PC-9 (cell line): ENCODE measurements at regions not wholly inside any gene's neighbourhood (a gene's known extent, or its start where the extent isn't known, plus 50 kb on each side); places are given as distances from the start of the nearest gene placed in this dataset.

Experiments used
- BruUV-seq: library from RNA; stranded (reverse); fragments of 400-500 nt; replicated peaks from 2 replicates; lab custom pipeline; 2021; lab: Mats Ljungman, UMichigan
- CTCF ChIA-PET: fragments of 300-600 bp; sonication (Branson Sonifier 250); formaldehyde crosslinking; loops from one replicate; lab custom pipeline; 2022; ENCODE audit warnings: antibody characterized with exemption; lab: Charles Lee
- POLR2A ChIA-PET: fragments of 300-600 bp; sonication (Branson Sonifier 250); formaldehyde crosslinking; loops from one replicate; lab custom pipeline; 2022; ENCODE audit warnings: antibody characterized with exemption; ENCODE audit not compliant: unreplicated experiment; lab: Charles Lee
- DNase-seq, 2 experiments: peaks; one replicate each; pipeline versions ENCODE4 v3.0.0 to v3.0.0-alpha.2; 2015 to 2022; ENCODE audit warnings: mixed read lengths in 1 of 2
- H2AFZ ChIP-seq: fragments of 200-600 bp; sonication (generic); 2 replicates; pipeline ENCODE4 v1.8.1; 2017; ENCODE audit warnings: antibody characterized with exemption
- H3F3A ChIP-seq: fragments of 200-600 bp; sonication (generic); 2 replicates; pipeline ENCODE4 v1.8.1; 2017; ENCODE audit warnings: antibody characterized with exemption, mild to moderate bottlenecking, low read depth; ENCODE audit not compliant: insufficient read depth
- H3K27ac ChIP-seq: fragments of 200-600 bp; sonication (generic); 2 replicates; pipeline ENCODE4 v1.6.1; 2016; ENCODE audit warnings: mixed run types
- H3K27me3 ChIP-seq: fragments of 200-600 bp; sonication (generic); 2 replicates; pipeline ENCODE4 v1.6.1; 2016; ENCODE audit warnings: low read depth, mixed run types; ENCODE audit not compliant: insufficient read depth
- H3K36me3 ChIP-seq: fragments of 200-600 bp; sonication (generic); 2 replicates; pipeline ENCODE4 v1.6.1; 2016; ENCODE audit warnings: low read depth, mixed run types
- H3K4me1 ChIP-seq: fragments of 200-600 bp; sonication (generic); replicated peaks from 2 replicates; pipeline ENCODE4 v1.6.1; 2016; ENCODE audit warnings: mixed run types; ENCODE audit not compliant: insufficient read depth
- H3K4me2 ChIP-seq: fragments of 200-600 bp; sonication (generic); 2 replicates; pipeline ENCODE4 v1.6.1; 2017; ENCODE audit warnings: mixed run types
- H3K4me3 ChIP-seq: fragments of 200-600 bp; sonication (generic); 2 replicates; pipeline ENCODE4 v1.6.1; 2016; ENCODE audit warnings: mixed run types
- H3K79me2 ChIP-seq: fragments of 200-600 bp; sonication (generic); 2 replicates; pipeline ENCODE4 v1.6.1; 2017; ENCODE audit warnings: low read depth, mixed run types
- H3K9me2 ChIP-seq: fragments of 200-600 bp; sonication (generic); 2 replicates; pipeline ENCODE4 v1.8.1; 2017; ENCODE audit warnings: mild to moderate bottlenecking; ENCODE audit not compliant: insufficient read depth
- H3K9me3 ChIP-seq: fragments of 200-600 bp; sonication (generic); 2 replicates; pipeline ENCODE4 v1.8.1; 2016; ENCODE audit warnings: low read depth; ENCODE audit not compliant: insufficient read depth
- H4K20me1 ChIP-seq: fragments of 200-600 bp; sonication (generic); 2 replicates; pipeline ENCODE4 v1.8.1; 2017; ENCODE audit not compliant: insufficient read depth
- CTCF ChIP-seq: fragments of 200-600 bp; sonication (generic); conservative IDR thresholded peaks from 2 replicates; pipeline ENCODE4 v1.6.1; 2017; ENCODE audit warnings: mixed run types, antibody characterized with exemption, mild to moderate bottlenecking, moderate library complexity
- EZH2 ChIP-seq: fragments of 200-600 bp; sonication (generic); IDR thresholded peaks from 2 replicates; pipeline ENCODE4 v1.8.0; 2017; ENCODE audit warnings: antibody characterized with exemption, low read depth
- intact Hi-C: fragments of 100-400 bp; cut with micrococcal nuclease; formaldehyde crosslinking; loops from one replicate; pipeline ENCODE4 v1.10.0; 2022; ENCODE audit not compliant: unreplicated experiment

- TF ChIP-seq EZH2 (no peak), CTCF (no peak)
- Histone ChIP-seq H3K27ac (no peak overlapping the region), H3K4me3 (no peak overlapping the region), H3K9me2 (no peaks in the 10 kb centered on the region; the same call in 1 of the 2 replicates), H3K36me3 (no peaks in the 10 kb centered on the region), H4K20me1 (no peaks in the 10 kb centered on the region), H3K4me2 (no peak overlapping the region), H3K4me1 (no peaks in the 10 kb centered on the region), H3F3A (no peaks in the 10 kb centered on the region), H3K79me2 (no peaks in the 10 kb centered on the region), H3K9me3 (no peaks in the 10 kb centered on the region), H2AFZ (no peak overlapping the region), H3K27me3 (no peaks in the 10 kb centered on the region; the same call in 1 of the 2 replicates)
- no TSS peak for BruUV-seq
- ChIA-PET POLR2A (no interaction called here), CTCF (no interaction called here)
- DNase-seq = no peak
- intact Hi-C loops = no loop called here
Observed at GRCh38 chr16:76897816-76898215, 293.2 kb upstream of the MON1B start.

- DNase-seq = no peak
- H3K9me3 ChIP-seq = no peaks in the 10 kb centered on the region
- TF ChIP-seq CTCF (no peak), EZH2 (no peak)
- H3K4me2 ChIP-seq = no peak overlapping the region
- no peaks in the 10 kb centered on the region; the same call in 1 of the 2 replicates for H3K27me3 ChIP-seq
- intact Hi-C loops = no loop called here
- no peaks in the 10 kb centered on the region for H3F3A ChIP-seq
- H3K36me3 ChIP-seq = no peaks in the 10 kb centered on the region
- H3K9me2 ChIP-seq = no peaks in the 10 kb centered on the region; the same call in 1 of the 2 replicates
- H3K27ac ChIP-seq = no peak overlapping the region
- CTCF ChIA-PET = no interaction called here
- no peaks in the 10 kb centered on the region for H3K4me1 ChIP-seq
- POLR2A ChIA-PET = no interaction called here
- no peak overlapping the region for H3K4me3 ChIP-seq
- H3K79me2 ChIP-seq = no peaks in the 10 kb centered on the region
- H4K20me1 ChIP-seq = no peaks in the 10 kb centered on the region
- BruUV-seq = no TSS peak
- no peak overlapping the region for H2AFZ ChIP-seq
Observed at GRCh38 chr16:76899767-76900166, 291.2 kb upstream of the MON1B start.

- BruUV-seq = no TSS peak
- CTCF ChIA-PET = no interaction called here
- no peak overlapping the region for H3K27ac ChIP-seq
Observed at GRCh38 chr16:76900285-76901263, 290.4 kb upstream of the MON1B start.

More at GRCh38 chr16:76900285-76901263, 290.4 kb upstream of the MON1B start:
- no peak overlapping the region for H3K4me2 ChIP-seq
- intact Hi-C loops = no loop called here
- no peaks in the 10 kb centered on the region for H3K4me1 ChIP-seq
- H3K36me3 ChIP-seq = no peaks in the 10 kb centered on the region
- POLR2A ChIA-PET = no interaction called here
- no peaks in the 10 kb centered on the region for H3K27me3 ChIP-seq
- H3K79me2 ChIP-seq = no peaks in the 10 kb centered on the region
- no peaks in the 10 kb centered on the region for H3K9me2 ChIP-seq
- no peak for TF ChIP-seq CTCF
- TF ChIP-seq EZH2 = no peak
- H3K4me3 ChIP-seq = no peak overlapping the region
- H2AFZ ChIP-seq = no peak overlapping the region
- DNase-seq = no peak
- H4K20me1 ChIP-seq = no peaks in the 10 kb centered on the region
- H3F3A ChIP-seq = no peaks in the 10 kb centered on the region
- H3K9me3 ChIP-seq = no peaks in the 10 kb centered on the region
